ENCODE measurements at regions not wholly inside any gene's neighbourhood (a gene's known extent, or its start where the extent isn't known, plus 50 kb on each side); places are given as distances from the start of the nearest gene placed in this dataset.
"Not testable (repeated sequence)": the region's sequence is repeated elsewhere in the genome, so short reads cannot be mapped to it uniquely, and the experiment has no call there.

DNA sequence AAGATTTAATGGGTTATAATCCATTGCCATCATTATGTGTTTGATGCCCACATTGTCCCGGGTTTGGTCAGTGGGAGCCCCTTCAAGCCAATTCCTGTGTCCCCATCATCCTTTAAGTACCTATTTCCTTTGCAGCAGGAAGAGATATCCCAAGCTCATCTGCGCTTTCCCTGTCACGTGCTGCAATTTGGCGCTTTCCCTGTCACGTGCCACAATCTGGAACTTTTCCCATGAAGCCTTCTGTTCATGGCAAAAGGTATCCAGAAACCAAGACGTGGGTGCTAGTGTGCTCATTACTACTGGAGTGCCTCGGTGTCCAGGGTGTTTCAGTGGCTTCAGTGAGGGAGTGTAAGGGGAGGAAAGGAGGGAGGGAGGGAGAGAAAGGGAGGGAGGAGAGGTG lies 168.5 kb downstream of the NPIPB11 start:
- H3K9me3 ChIP-seq: no peaks in the 10 kb centered on the region
- TF ChIP-seq, protein P1, sequence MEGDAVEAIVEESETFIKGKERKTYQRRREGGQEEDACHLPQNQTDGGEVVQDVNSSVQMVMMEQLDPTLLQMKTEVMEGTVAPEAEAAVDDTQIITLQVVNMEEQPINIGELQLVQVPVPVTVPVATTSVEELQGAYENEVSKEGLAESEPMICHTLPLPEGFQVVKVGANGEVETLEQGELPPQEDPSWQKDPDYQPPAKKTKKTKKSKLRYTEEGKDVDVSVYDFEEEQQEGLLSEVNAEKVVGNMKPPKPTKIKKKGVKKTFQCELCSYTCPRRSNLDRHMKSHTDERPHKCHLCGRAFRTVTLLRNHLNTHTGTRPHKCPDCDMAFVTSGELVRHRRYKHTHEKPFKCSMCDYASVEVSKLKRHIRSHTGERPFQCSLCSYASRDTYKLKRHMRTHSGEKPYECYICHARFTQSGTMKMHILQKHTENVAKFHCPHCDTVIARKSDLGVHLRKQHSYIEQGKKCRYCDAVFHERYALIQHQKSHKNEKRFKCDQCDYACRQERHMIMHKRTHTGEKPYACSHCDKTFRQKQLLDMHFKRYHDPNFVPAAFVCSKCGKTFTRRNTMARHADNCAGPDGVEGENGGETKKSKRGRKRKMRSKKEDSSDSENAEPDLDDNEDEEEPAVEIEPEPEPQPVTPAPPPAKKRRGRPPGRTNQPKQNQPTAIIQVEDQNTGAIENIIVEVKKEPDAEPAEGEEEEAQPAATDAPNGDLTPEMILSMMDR (IDR thresholded peaks at IDR 0.05): no peak
- no peaks in the 10 kb centered on the region for H3K27me3 ChIP-seq
- H3K4me3 ChIP-seq: no peak overlapping the region
- H3K4me1 ChIP-seq: no peaks in the 10 kb centered on the region
- no peak overlapping the region for H3K27ac ChIP-seq
- H3K9ac ChIP-seq (ENCODE audit: low read depth in 2 of 2, low read length in 2 of 2): no peak overlapping the region
- no peaks in the 10 kb centered on the region for H3K36me3 ChIP-seq
- intact Hi-C loops (cut with DNase I): no loop called here
- no peak for DNase-seq

DNA sequence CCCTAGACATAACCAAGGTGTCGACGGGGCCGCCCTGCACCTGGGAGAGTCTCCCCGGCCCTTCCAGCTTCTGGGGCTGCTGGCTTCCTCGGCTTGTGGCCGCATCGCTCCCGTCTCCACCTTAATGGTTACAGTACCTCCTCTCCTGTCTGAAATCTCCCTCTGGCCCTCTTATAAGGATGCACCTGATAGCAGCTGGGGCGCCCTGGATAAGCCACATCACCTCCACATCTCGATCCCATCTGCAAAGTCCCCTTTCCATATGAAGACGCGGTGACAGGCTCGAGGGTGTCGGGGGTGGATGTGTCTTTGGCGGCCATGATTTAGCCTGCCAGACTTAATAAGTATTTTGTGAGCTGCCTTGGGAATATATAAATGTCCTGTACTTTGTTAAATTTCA lies 169.0 kb downstream of the NPIPB11 start:
- H3K36me3 ChIP-seq; intact Hi-C loops (cut with DNase I); H3K4me3 ChIP-seq; H3K9me3 ChIP-seq; H3K4me1 ChIP-seq; H3K27ac ChIP-seq; DNase-seq; H3K27me3 ChIP-seq; H3K9ac ChIP-seq (ENCODE audit: low read depth in 2 of 2, low read length in 2 of 2): not testable (repeated sequence)

DNA sequence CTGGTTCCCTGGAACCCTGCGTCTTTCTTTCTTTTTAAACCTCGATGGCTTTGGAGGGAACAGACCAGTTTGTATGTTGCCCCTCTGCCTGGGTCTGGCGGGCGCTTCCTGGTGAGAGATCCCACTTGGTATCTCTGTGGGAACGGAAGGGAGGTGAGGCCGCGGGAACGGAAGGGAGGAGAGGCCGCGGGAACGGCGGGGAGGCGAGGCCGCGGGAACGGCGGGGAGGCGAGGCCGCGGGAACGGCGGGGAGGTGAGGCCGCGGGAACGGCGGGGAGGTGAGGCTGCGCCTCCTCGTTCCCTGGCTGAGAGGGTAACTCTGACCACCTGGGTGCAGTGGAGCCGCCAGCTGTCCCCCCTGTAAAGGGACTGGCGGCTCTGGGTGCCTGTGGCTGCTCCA lies 169.5 kb downstream of the NPIPB11 start:
- intact Hi-C loops (cut with DNase I); H3K36me3 ChIP-seq; H3K27me3 ChIP-seq; H3K9ac ChIP-seq (ENCODE audit: low read depth in 2 of 2, low read length in 2 of 2); H3K9me3 ChIP-seq; DNase-seq; H3K4me1 ChIP-seq; H3K27ac ChIP-seq; H3K4me3 ChIP-seq: not testable (repeated sequence)

DNA sequence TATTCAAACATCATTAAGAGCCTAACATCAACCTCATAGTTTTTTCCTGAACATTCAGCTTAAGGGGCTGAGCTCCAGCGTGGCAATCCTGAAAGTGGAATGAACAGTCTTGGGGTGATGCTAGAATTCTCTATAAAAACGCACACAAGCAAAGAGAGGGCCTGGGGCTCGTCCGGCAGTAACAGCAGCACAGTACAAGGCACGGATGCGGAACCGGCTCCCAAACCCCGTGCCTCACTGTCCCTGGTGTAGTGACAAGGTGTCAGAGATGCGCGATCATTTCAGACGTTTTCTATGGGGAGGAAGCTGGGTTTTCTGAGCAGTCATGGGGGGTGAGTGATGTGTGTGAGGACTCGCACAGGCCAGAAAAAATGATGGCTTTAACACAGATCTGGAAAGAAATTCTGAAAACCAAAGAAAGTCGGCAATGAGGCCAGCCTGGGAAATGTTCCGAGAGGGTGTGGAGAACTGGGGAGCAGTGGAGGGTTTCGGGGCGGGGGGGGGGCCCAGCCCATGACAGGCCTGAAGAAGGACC lies 170.6 kb downstream of the NPIPB11 start:
- DNase-seq; H3K27me3 ChIP-seq; H3K9ac ChIP-seq (ENCODE audit: low read depth in 2 of 2, low read length in 2 of 2); H3K36me3 ChIP-seq; H3K27ac ChIP-seq; H3K4me1 ChIP-seq; intact Hi-C loops (cut with DNase I); H3K9me3 ChIP-seq; H3K4me3 ChIP-seq: not testable (repeated sequence)

DNA sequence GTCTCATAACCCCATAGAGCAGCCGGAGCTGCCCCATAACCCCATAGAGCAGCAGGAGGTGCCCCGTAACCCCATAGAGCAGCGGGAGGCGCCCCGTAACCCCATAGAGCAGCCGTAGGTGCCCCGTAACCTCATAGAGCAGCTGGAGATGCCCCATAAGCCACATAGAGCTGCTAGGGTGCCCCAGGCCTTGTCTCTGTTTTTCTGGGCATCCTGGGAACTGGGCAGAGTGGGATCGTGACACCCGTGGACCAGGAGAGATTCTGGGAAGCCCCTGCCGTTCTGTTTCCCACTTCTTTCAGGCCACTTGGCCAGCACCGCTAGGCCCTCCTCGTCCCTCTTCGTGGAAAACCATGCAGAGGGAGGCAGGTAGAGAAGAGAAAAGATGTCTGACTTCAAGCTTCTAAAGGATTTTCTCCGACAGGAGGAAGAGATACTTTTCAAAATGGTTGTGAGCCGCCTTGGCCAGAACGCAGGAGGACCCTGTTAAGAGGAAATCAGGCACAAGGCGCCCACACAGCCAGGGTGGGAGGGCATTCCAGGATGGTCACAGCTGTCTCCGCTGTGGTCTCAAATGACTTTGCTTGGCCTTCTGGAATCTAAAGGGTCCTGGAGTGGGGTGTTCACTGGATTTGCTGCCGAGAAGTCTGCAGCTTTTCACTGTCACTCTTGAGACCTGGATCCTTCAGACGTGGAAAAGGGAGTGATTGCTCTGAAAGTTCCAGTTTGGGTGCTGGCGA lies 171.8 kb downstream of the NPIPB11 start:
- H3K36me3 ChIP-seq; intact Hi-C loops (cut with DNase I); H3K4me1 ChIP-seq; H3K27me3 ChIP-seq; H3K27ac ChIP-seq; H3K9me3 ChIP-seq; H3K4me3 ChIP-seq; H3K9ac ChIP-seq (ENCODE audit: low read depth in 2 of 2, low read length in 2 of 2); DNase-seq: not testable (repeated sequence)

DNA sequence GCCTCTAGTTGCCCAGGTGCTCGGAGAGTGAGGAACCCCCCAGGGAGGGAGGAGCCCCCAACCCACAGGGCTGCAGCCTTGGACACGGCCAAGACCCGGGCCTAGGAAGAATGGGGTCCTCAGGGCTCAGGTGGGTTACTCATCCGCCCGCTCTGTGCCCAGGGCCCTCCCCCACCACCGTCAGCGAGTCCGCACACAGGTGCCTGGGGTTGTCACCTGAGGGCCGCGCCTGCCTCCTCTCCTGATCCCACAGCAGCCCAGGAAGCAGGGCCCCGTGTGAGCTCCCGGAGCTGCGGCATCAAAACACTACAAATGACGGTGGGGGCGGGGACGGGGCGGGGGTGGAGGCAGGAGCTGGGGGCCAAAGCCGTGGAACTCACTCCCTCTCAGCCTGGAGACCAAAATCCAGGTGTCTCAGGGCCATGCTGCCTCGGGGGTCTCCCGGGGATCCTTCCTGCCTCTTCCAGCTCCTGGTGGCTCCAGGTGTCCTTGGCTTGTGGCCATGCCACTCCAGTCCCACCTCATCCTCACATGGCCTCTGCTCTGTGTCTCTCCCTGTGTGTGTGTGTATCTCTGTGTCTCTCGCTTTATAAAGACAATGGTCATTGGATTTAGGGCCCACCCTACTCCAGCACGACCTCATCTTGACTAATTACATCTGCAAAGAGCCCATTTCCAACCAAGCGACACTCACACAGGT lies 172.7 kb downstream of the NPIPB11 start:
- DNase-seq; H3K27ac ChIP-seq; H3K36me3 ChIP-seq; H3K9me3 ChIP-seq; intact Hi-C loops (cut with DNase I); H3K27me3 ChIP-seq; H3K4me1 ChIP-seq; H3K9ac ChIP-seq (ENCODE audit: low read depth in 2 of 2, low read length in 2 of 2); H3K4me3 ChIP-seq: not testable (repeated sequence)

DNA sequence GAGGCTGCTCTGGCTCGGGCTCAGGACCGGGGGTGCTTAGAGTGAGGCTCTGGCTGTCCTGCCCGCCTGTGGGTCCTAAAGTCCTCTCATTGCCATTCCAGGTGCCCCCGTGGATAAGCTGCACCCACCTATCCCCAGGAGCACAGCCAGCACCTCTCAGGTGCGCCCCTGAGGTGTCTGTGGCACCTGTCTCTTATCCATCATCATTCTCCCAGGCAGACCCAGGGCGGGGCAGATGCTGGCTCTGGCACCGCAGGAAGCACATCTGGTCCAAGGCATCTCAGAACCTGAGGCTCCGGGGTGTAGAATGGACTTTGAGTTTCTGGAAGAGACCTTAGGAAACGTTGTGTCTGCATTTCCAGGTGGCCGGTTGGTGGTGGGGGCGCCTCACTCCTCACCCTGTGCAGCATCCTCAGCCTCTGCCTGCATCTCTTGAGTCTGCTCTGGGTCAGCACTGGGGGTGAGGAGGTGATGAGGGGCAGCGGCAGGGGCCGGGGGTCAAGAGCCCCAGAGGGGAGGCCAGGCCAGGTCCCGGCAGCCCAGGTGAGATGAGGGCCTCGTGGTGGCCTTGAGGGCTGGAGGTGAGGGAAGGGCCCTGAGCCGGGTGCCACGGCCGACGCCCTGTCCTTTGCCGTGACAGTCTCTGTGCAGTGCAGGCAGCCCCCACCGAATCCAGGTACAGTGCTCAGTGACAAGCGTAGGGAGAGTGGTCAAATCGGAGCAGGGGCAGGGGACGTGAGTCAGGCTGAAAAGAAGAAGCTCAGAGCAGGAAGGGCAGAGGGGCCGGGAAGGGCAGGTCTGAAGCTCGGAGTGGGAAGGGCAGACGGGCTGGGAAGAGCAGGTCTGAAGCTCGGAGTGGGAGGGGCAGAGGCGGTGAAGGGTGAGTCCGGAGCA lies 173.5 kb downstream of the NPIPB11 start:
- Histone ChIP-seq H3K36me3 (no peaks in the 10 kb centered on the region), H3K27me3 (no peaks in the 10 kb centered on the region), H3K4me1 (no peaks in the 10 kb centered on the region), H3K9ac (ENCODE audit: low read depth in 2 of 2, low read length in 2 of 2) (no peak overlapping the region), H3K4me3 (no peak overlapping the region), H3K27ac (no peak overlapping the region), H3K9me3 (no peaks in the 10 kb centered on the region)
- intact Hi-C loops (cut with DNase I): no loop called here
- DNase-seq: no peak
- TF ChIP-seq, protein P1 (IDR thresholded peaks at IDR 0.05): no peak

DNA sequence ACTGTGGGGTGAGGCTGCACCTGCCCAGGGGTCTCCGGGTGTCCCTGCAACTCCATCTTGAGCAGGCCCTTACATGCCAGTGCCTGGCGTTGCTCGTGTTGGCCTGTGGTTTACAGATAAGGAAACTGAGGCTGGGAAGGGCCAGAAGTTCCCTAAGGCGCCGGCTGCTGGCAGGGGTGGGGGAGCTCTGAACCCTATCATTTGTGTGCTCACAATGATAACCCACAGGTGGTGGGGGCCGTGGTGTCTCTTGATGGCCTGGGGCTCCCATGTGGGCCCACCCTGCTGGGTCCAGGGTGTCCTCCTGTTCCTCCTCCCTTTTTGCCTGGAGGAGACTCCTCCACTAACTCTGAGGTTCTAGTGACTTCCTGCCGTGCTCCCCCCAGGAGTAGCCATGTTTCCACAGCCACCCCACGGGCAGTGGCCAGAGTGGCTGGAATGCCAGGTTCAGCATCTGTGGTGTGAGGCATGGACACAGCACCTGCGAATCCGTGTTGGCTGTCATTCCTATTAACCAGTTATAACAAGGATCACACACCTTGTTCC lies 174.3 kb downstream of the NPIPB11 start:
- H3K27me3 ChIP-seq; H3K4me1 ChIP-seq; intact Hi-C loops (cut with DNase I); H3K4me3 ChIP-seq; DNase-seq; H3K27ac ChIP-seq; H3K36me3 ChIP-seq; H3K9me3 ChIP-seq; H3K9ac ChIP-seq (ENCODE audit: low read depth in 2 of 2, low read length in 2 of 2): not testable (repeated sequence)

All from colonic mucosa (tissue), 4 donors.